ENCODE measurements at regions not wholly inside any gene's neighbourhood (a gene's known extent, or its start where the extent isn't known, plus 50 kb on each side); places are given as distances from the start of the nearest gene placed in this dataset.
A peak's percentile ranks its signal among the peaks of the same experiment; 100 is the strongest.
"Not testable (repeated sequence)": the region's sequence is repeated elsewhere in the genome, so short reads cannot be mapped to it uniquely, and the experiment has no call there.

DNA sequence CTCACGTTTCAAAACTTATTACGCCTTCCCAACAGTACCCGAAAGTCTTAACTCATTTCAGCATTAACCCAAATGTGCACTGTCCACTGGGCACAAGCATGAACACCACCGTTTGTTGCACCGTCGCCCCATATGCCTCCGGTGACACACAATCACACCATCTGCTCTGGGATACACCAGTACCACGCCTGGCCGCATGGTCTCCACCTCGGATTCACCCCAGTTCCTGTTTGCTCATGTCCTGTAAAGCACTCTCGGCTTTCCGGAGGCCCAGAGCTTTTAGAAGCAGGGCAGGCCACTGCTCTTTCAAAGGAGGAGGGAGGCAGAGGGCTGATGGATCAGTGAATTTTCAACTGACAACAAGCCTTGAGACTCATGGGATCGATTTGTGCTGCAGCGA, 1570.0 kb upstream of the DEFB115 start:
- no peak for DNase-seq

DNA sequence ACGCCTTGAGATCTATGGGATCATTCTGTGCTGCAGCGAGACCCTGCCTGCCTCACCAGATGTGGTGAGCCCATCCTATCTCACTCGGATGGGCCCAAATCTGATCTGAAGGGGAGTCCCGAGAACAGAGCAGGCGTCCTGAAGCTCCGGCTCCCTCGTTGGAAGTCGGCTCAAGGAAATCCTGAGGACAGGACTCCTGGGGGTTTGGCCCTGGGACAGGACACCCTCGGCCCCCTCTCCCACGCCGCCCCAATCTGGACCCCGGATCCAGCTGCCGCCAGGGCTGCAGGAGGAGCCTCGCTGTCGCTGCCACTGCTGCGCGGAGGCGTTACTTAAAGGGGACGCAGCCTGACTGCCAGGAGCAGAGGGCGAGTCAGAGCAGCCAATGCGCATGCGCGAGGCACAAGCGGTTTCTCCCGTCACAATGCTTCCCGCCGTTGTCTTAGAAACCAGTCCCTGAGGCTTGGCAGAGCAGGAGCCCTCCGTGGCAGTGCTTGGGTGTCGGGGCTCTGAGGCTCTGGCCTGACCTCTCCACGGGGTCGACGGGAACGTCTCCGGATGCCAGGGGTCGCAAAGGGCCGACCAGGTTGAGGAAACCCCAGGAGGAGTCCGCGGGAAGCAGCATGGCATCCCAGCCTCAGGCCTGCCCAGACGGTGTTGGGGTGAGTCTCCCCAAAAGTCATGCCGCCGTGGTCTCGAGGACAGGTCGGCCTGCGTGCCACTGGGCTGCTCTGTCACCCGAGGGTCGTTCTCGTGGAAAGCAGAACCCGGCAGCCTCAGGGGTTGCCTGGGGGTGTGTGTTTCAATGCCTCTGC, 1567.8 kb upstream of the DEFB115 start:
- peak; percentile 17 for DNase-seq

DNA sequence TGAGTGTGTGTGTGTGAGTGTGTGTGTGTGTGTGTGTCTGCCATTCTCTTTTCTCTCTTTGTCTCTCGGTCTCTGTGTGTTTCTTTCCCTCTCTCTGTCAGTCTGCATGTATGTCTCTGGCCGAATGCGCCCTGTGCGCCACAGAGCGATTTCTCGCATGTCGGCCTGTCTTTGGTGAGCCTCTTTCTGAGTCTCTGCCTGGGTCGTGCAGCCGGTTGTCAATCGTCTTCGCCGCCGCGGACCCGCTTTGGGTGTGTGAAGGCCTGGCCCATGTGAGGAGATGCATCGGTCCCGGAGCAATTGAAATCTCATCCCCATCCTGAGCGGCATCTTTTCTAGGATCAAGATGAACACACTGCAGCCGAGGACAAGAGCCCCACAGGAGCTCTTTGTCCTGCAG, 1567.2 kb upstream of the DEFB115 start:
- DNase-seq, result no peak

DNA sequence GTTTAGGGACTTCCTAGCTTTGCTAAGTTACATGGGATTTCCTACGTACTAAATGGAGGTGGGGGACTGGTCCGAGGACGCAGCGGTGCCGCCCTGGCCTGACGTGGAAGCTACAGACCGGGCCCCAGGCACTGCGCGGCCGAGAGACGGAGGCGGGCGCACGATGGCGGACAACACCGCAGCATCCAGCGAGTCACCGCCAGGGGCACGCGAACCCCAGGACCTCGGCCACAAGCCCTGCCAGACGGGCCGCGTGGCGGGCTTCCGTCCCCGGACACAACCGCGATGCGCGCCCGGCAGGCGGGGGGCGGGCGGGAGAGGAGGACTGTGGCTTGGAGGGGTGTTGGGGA, 1516.9 kb upstream of the DEFB115 start:
- DNase-seq, result no peak

DNA sequence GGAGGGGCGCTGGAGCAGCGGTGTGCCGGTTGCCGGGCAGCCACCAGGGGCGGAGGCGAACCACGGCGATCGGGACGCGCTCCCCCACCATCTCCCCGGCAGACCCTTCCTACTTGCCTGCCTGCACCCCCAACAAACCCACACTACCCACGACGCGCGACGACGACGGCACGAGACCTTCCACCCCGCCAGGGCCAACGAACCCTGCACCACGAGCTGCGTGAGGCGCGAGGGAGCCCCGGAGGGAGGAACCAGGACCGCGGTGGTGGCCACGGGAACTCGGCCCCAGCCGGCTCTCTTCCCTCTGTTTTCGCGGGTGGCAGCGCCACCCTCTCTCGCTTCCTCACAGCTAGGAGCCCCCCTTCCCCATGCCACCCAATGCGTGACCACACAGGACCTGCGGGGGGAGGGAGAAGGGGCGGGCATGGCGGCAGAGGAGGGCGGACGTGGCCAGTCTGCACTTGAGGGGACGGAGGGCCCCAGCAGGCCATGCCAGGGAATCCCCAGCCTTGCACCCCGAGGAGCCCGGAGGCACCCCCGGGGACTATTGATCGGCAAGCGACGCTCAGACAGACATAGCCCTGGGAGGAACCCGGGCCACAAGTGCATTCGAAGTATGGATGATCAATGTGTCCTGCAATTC, 1516.4 kb upstream of the DEFB115 start:
- DNase-seq, result no peak

DNA sequence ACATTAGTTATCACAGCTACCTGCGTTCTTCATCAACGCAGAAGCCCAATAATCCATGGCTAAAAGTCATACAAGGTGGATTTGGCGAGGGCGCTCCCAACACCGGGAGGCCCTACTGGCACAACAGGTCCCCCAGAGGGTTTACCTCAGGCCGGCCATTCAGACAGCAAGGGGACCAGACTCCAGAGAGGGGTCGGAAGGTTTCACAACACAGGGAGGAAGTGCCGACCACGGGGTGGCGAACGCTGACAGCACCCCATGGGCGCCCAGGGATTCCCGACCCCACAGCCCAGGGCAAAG, 1515.9 kb upstream of the DEFB115 start:
- no peak for DNase-seq

DNA sequence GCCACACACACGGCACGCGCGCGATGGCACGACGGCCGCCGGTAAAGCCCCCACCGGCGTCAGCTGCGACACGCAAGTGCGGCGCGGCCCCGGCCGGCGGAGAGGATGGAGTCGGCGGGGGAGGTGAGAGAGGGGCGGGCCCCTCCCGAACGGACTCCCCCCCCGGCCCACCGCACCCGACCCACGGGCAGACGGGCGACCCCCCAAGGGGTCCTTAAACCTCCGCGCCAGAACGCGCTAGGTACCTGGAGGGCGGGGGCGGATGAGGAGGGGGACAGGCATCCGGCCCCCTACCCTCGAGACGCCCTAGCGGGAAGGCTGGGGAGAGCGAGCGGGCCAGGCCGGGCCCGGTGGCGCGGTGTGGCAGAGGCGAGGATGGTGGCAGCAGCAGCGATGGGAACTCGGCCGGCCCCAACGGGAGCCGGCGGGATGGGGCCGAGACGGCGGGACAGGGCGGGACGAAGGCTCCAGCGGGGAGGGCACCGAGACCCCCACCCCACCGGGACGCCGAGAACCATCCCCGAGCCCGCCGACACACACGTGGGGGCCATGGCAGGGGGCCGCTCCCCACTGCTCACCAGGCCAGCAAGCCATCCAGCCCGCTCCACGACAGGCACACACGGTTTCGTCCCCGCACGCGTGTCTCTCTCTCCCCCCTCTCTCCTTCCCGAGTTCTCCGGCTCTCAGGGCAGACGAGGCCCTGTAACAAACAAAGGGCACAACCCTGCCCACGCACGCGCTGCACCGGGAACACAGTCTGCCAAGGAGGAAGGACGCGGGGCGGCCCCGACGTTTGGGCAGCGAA, 1515.4 kb upstream of the DEFB115 start:
- DNase-seq, result no peak

DNA sequence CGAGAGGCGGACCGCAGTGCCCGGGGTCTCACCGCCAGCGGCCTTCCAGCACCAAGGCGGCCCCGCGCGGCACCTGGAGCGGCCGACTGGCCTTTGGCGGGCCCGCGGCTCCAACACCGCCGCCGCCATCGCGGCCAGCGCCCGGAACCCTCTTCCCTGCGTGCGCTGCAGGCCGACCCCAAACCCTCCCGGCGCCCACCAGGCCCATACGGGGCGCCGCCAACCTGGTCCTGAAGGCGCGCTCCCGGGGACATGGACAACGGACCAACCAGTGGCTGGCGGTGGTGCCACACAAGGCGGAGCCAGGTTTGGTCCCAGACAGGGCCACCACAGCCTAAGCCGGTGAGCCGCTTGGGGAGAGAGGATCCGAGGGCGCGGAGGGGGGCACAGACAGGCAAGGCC, 1514.8 kb upstream of the DEFB115 start:
- no peak for DNase-seq

DNA sequence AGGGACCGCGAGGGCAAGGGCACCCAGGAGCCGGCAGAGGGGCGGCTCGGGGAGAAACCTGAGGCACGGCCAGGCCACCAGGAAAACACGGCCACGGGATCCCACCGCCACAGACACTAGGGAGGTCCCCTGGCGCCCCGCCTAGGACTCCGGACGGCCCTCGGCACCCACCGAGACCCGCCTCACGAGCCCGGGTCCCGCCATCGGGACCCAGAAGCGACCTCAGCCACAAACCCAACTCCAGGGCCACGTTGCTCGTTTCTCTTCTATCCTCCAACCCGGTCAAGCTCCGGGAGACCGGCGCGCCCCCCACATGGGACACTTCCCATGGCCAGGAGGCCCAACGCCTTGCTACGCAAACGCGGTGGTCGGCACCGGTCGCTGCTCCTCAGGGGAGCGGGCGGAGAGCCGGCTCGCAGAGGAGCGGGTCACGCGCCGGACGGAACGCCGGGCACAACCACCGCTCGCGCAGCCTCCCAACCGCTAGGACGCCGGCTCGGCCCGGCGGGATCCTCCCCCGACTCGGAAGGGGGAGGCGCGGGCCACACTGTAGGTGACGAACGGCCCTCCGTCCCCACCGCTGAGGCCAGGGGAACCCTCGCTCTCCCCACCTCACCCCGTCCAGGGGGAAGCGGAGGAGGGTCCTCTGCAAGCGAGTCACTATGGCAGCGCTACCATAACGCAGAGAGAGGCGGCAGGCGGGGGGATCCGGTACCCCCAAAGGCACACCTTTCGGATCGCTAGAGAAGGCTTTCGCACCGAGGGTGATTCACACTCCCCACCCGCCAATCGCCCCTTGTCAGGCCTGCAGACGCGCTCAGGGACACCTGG, 1514.1 kb upstream of the DEFB115 start:
- no peak for DNase-seq

DNA sequence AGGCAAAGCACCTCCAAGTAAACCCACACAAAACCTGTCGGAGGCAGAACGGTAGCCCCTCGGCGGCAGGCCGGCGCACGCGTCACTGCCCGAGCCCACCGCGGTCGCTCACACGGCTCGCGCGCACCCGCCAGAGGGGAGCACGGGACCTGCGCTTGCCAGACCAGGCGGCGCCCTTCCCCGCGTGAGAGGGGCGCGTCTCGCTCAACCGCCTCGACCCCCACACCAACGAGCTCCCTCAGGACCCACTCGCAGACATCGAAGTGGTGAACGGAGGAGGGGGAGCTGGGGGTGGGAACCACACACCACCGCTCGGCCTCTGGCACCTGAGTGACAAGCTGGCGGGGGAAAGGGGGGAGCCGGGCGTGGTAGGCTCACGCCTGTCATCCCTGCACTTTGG, 1513.4 kb upstream of the DEFB115 start:
- DNase-seq, result no peak

DNA sequence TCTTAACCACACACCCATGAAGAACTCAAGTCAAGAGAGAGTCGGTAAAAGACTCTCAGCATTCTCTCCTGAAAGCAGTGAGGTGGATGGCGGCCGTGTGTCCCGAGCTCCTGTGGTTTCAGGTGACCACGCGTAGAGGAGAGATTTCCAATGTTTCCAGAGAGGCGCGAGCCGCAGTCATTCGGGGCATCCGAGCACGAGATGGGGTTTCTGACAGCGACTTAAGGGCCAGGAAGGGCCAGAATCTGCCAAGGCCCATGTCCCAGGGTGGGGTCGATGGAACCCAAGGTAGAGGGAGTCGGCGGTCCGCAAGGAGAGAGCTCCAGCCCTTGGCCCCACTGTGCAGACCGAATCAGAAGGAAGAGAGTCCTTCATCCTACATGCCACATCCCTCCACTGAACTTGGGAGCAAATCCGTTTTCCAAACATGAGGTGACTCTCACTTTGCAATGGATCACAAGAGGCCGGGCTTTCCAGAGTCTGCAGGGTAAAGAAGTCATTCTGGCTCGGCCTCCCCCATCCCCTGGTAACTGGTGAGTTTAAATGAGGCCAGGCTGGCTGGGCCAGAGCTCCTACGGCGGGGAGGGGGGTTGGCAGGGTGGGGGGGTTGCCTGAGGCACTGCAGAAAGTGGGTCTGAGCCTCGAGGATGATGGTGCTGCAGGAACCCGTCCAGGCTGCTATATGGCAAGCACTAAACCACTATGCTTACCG, 1511.8 kb upstream of the DEFB115 start:
- DNase-seq, result not testable (repeated sequence)

DNA sequence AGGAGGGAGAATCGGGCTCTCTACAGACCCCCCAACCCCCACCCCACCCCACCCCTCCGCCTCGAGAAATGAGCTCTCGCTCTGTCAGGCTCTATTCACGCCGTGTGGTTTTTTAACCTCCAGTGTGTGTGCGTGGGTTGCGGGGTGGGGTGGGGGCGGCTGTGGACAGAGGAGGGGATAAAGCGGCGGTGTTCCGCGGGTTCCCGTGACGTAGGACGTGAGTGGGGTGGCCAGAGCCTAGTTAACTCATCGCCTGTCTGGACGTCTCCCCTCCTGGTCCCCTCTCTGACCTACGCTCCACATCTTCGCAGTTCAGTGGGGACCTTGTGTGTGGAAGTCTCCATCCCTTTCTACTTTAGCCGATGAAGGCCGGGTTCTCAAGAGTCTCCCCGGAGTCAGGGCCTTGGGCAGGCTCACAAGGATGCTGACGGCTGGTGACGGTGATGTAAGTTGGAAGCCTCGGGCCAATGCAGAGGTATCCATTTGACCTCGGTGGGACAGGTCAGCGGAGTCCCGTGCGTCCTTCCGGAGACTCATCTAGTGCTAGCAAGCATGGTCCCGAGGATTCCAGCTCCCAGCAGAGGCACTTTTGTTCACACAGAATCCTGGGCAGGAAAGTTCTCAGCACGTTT, 1507.1 kb upstream of the DEFB115 start:
- DNase-seq, result no peak

DNA sequence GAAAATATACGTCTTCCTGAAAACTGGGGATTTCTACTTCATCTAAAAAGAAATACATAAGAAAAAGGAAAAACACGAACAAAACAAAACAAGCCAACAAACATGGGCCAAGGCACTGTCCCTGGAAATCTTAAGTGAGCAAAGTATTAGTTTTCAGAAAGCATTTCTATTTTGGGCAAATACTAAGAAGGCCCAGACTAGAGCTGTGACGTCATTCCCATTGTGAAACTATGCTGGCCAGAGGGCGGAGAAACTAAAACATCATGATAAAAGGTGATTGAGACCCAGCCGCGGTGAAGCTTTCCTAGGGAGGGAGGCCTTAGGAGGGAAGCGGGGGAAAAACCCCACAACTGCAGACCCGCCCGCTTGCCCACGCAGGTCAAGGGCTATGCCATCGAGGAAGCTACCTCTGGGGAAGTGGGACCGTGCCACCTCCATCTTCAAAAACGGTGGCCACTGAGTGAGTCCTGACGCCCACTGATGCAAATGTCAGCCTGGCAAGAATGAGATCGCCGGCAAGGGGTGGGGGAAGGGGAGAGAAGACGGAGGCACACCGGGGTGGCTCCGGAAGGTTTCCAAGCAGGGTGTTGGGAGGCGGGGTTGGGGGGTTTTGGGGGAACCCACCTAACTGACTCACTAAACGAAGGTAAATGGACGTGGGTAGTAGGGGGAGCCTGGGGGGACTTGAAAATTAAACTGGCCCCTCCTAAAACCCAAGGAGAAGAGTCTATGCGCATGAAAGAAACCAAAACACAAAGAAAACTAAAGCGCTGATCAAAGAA, 1504.6 kb upstream of the DEFB115 start:
- not testable (repeated sequence) for DNase-seq

DNA sequence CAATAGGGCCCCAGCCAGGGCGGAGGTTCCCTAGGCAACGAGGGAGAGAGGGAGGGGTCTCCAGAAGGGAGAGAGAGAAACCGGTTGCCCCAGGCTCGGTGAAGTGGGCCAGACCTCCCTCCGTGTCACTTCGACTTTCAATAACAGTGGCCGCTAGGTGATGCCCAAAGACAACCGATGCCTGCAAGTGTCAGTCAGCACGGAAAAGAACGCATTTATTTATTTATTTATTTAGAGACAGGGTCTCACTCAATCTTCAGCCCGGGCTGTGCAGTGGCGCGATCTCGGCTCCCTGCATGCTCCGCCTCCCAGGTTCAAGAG, 1504.1 kb upstream of the DEFB115 start:
- DNase-seq, result not testable (repeated sequence)

DNA sequence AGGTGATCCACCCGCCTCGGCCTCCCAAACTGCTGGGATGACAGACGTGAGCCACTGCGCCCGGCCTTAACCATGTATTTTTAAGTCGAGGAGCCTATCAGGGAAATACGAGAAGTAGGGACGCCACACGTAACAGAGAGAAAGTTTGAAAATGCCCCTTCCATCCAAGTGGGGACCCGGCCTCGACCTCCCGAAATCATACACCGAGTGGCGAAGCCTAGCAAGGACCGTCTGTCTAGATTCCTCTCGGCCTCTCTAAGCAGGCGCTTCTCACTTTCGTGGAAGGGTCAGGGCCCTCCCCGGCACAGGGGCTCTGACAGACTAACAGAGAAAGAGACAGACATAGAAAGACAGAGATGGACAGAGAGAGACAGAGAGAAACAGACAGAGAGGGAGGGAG, 1503.6 kb upstream of the DEFB115 start:
- DNase-seq, result not testable (repeated sequence)

DNA sequence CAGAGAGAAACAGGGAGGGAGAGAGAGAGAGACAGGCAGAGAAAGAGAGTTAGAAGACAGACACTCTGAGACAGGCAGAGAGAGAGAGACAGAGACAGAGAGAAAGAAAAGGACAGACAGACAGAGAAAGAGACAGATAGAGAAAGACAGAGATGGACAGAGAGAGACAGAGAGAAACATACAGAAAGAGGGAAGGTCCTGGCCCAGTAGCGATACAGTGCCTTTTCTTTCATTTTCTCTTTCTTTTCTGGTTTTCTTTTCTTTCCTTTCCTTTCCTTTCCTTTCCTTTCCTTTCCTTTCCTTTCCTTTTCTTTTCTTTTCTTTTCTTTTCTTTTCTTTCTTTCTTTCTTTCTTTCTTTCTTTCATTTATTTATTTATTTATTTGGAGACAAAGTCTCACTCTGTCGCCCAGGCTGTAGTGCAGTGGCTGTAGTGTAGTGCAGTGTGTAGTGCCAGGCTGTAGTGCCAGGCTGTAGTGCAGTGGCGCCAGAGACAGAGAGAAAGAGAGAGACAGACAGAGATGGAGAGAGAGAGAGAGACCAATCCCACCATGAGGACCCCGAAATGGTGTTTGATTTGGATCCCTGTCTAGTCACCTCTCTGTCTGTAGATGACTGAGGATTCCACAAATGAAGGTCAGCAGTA, 1501.5 kb upstream of the DEFB115 start:
- DNase-seq, result not testable (repeated sequence)

DNA sequence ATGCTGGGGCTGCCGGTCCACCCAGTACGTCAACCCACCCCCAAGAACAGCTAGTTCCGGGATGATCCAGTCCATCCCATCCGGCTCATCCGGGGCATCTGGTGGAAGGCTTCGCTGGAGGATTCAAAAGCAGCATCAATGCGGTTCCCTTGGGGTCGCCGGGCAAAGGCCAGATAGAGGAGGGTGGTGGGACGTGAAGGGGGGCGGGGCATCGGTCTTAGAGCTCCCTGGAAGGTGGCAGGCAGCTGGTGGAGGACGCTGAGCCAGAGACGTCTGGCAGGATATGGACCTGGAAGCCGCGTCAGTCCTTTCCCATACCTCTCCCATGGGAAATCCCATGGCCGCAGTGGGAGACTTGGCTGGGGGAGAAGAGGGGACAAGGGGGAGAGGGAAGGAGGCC, 1500.8 kb upstream of the DEFB115 start:
- no peak for DNase-seq

DNA sequence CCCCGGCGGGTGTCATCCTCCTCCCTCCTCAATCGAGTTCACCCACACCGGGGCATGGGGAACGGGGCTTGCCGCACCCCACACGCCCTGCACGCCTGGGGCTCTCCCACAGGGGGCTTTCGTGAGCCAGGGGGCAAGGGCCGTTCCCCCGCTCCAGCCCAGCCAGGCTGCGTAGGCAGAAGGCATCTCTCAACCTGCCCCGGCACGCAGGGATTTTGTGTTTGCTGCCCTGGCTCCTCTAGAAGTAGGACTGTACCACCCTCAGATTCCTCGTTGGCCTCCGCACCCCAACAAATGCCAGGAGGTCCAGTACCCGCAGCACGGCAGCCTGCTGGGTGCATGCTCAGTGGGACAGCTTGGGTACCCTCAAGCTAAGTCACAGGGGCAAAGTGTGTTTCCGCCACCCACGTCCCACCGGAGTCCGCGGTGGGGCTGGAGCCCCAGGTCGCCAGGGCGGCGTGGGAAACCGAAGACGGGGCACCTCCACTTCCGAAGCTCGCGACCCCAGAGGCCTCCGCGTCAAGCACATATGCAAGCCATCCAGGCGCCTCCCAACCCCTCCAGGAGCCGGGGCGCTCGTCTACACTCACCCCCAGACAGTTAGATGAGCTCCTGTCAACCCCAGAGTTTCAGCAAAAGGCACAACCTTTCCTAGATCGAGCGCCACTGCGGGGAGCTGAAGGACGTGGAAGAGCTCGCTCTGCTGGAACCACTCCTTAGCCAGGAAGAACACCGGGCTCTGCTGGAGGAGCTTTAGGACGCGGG, 1495.7 kb upstream of the DEFB115 start:
- not testable (repeated sequence) for DNase-seq

DNA sequence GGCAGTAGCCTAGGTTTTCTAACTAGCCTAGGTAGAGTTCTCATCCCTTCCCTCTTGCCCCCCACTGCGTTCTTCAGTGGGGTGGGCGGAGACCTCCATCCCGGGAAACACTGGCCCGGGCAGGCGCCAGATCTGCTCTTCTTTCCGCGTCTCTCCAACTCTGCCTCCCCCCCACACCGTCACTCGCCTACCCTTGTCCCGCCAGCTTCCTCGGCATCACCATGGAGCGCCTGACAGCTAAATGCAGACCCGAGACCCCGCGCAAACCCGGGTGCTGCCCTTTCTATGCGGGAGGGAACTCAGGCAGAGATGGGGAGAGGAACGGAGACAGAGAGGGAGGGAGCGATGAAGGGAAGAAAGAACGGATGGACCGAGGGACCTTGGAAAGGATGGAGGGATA, 1494.8 kb upstream of the DEFB115 start:
- DNase-seq, result no peak

Data from activated CD4-positive, alpha-beta T cell treated with anti-CD3 and anti-CD28 coated beads for 1 hour (primary cell).